IMR-90 (cell line): ENCODE measurements at regions not wholly inside any gene's neighbourhood (a gene's known extent, or its start where the extent isn't known, plus 50 kb on each side); places are given as distances from the start of the nearest gene placed in this dataset.

Experiments used
- POLR2A ChIP-seq: IDR thresholded peaks from 2 replicates; pipeline ENCODE4 v1.6.1; 2012; ENCODE audit warnings: mild to moderate bottlenecking, low read depth, low read length
- RCOR1 ChIP-seq: IDR thresholded peaks from 2 replicates; pipeline ENCODE4 v1.6.1; 2012; ENCODE audit warnings: mild to moderate bottlenecking, low read length, improper control_type of control experiment; ENCODE audit not compliant: insufficient replicate concordance
- RFX5 ChIP-seq: IDR thresholded peaks from 2 replicates; pipeline ENCODE4 v1.8.0; 2012; ENCODE audit warnings: low read depth, mild to moderate bottlenecking, low read length, moderate library complexity
- TF ChIP-seq, protein P1 (sequence below): conservative IDR thresholded peaks from 2 replicates; pipeline ENCODE4 v1.5.1; 2012; ENCODE audit warnings: mild to moderate bottlenecking, low read depth, low read length, improper control_type of control experiment

GRCh38 chr16:87093804-87094555 is 223.2 kb downstream of the C16orf95 start:
- TF ChIP-seq RFX5: no peak
- TF ChIP-seq, protein P1, sequence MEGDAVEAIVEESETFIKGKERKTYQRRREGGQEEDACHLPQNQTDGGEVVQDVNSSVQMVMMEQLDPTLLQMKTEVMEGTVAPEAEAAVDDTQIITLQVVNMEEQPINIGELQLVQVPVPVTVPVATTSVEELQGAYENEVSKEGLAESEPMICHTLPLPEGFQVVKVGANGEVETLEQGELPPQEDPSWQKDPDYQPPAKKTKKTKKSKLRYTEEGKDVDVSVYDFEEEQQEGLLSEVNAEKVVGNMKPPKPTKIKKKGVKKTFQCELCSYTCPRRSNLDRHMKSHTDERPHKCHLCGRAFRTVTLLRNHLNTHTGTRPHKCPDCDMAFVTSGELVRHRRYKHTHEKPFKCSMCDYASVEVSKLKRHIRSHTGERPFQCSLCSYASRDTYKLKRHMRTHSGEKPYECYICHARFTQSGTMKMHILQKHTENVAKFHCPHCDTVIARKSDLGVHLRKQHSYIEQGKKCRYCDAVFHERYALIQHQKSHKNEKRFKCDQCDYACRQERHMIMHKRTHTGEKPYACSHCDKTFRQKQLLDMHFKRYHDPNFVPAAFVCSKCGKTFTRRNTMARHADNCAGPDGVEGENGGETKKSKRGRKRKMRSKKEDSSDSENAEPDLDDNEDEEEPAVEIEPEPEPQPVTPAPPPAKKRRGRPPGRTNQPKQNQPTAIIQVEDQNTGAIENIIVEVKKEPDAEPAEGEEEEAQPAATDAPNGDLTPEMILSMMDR: no peak
- TF ChIP-seq POLR2A: no peak
- TF ChIP-seq RCOR1: no peak
